OCI-LY3 (cell line): ENCODE measurements at regions not wholly inside any gene's neighbourhood (a gene's known extent, or its start where the extent isn't known, plus 50 kb on each side); places are given as distances from the start of the nearest gene placed in this dataset.

Experiments
- CTCF ChIP-seq: fragments of 200-600, 300-600 bp; sonication (generic); IDR thresholded peaks from 2 replicates; pipeline ENCODE4 v1.5.1; 2014; ENCODE audit warnings: antibody characterized with exemption, low read length, low read depth
- EZH2phosphoT487 ChIP-seq: fragments of 200-600 bp; shearing (Covaris generic); IDR thresholded peaks from 2 replicates; pipeline ENCODE4 v1.6.1; 2018; ENCODE audit warnings: antibody characterized with exemption, mixed run types, low read depth

GRCh38 chr18:60812921-60813320, 440.3 kb upstream of the MC4R start:
- TF ChIP-seq CTCF: no peak
- TF ChIP-seq EZH2phosphoT487: no peak
